AG10803 (cell line): ENCODE measurements at regions not wholly inside any gene's neighbourhood (a gene's known extent, or its start where the extent isn't known, plus 50 kb on each side); places are given as distances from the start of the nearest gene placed in this dataset.
A peak's percentile ranks its signal among the peaks of the same experiment; 100 is the strongest.
"Not testable (repeated sequence)": the region's sequence is repeated elsewhere in the genome, so short reads cannot be mapped to it uniquely, and the experiment has no call there.

Experiments used
- DNase-seq: peaks from one replicate; pipeline ENCODE4 v3.0.0; 2010; ENCODE audit warnings: low read depth
- H3K4me3 ChIP-seq: 2 replicates; pipeline ENCODE4 v1.5.1; 2011; ENCODE audit warnings: mild to moderate bottlenecking, low read length, control low read depth
- TF ChIP-seq, protein P1 (sequence below): conservative IDR thresholded peaks from 2 replicates; pipeline ENCODE4 v1.5.1; 2011; ENCODE audit warnings: mild to moderate bottlenecking, low read length, control low read depth, inconsistent platforms

- TF ChIP-seq, protein P1, sequence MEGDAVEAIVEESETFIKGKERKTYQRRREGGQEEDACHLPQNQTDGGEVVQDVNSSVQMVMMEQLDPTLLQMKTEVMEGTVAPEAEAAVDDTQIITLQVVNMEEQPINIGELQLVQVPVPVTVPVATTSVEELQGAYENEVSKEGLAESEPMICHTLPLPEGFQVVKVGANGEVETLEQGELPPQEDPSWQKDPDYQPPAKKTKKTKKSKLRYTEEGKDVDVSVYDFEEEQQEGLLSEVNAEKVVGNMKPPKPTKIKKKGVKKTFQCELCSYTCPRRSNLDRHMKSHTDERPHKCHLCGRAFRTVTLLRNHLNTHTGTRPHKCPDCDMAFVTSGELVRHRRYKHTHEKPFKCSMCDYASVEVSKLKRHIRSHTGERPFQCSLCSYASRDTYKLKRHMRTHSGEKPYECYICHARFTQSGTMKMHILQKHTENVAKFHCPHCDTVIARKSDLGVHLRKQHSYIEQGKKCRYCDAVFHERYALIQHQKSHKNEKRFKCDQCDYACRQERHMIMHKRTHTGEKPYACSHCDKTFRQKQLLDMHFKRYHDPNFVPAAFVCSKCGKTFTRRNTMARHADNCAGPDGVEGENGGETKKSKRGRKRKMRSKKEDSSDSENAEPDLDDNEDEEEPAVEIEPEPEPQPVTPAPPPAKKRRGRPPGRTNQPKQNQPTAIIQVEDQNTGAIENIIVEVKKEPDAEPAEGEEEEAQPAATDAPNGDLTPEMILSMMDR = no peak
- H3K4me3 ChIP-seq = no peak overlapping the region
- DNase-seq = no peak
These were observed 374.2 kb upstream of the F9 start for GRCh38 chrX:139156356-139156755.

DNA sequence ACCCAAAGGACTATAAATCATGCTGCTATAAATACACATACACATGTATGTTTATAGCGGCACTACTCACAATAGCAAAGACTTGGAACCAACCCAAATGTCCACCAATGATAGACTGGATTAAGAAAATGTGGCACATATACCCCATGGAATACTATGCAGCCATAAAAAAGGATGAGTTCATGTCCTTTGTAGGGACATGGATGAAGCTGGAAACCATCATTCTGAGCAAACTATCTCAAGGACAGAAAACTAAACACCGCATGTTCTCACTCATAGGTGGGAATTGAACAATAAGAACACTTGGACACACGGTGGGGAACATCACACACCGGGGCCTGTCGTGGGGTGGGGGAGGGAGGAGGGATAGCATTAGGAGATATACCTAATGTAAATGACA lies 383.9 kb upstream of the F9 start:
- not testable (repeated sequence) for H3K4me3 ChIP-seq, DNase-seq

DNA sequence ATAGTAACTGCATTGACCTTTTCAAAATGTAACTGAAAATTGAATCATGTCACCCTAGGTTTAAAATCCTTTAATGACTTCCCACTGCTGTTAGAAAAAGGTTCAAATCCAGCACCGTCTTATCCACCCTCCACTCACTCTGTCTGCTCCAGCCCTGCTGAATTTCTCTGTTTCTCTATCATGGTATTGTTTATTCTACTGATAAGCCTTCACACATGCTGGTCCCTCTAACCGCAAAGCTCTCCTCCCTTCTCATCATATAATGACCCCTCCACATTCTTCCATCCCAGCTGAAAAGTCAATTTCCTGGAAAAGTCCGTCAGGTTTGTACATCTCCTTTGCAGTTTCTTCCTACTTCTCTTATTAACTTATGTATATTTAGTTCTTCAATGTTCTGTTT lies 389.2 kb upstream of the F9 start:
- TF ChIP-seq, protein P1 = no peak

DNA sequence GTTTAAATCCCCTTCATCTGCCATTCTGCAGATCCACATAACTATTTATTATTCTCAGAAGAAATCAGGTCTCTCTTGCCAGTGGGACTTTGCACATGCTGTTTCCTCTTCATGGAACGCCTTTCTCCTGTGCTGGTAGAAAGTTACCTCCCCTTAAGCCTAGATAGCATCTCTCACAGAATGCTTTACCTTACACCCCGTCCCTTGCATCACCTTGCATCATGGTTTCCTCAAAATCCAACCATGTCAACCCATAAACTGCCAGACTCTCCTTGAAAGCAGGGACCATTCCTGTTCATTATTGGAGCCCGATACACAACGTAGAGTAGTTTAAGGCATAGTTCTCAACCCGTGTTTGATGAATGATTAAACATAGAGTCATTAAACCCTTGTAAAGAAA lies 396.2 kb upstream of the F9 start:
- TF ChIP-seq, protein P1 = no peak
- H3K4me3 ChIP-seq = no peak overlapping the region

More for the DNA sequence above, 389.2 kb upstream of the F9 start:
- no peak for DNase-seq
- no peak overlapping the region for H3K4me3 ChIP-seq

DNA sequence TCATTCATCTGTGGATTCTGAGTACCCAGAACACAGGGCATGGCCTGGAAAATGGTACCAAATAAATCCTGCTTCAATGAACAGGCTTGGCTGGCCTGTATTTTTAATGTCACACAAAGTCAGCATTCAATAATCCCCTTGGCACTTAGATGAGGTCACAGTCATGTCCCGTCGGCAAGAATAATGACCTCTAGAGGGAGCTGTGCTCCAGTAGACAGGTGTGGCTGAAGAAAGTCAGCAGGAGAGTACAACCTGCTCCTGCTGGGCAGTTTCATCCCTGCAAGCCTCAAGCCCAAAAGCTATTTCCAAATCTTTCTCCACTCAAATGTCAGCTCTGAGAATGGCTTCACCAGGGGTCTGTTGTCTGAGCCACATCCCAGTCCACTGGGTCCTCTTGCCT lies 404.0 kb upstream of the F9 start:
- H3K4me3 ChIP-seq = no peak overlapping the region
- DNase-seq = no peak
- TF ChIP-seq, protein P1 = 0 out of 2 replicates have a peak, but pooled peaks have one; percentile 3

More for the DNA sequence above, 396.2 kb upstream of the F9 start:
- no peak for DNase-seq

- TF ChIP-seq, protein P1 = no peak
- no peak for DNase-seq
- no peak overlapping the region for H3K4me3 ChIP-seq
These were observed 404.6 kb upstream of the F9 start for GRCh38 chrX:139125916-139126315.

GRCh38 chrX:139121616-139122286 lies 408.8 kb upstream of the F9 start:
- TF ChIP-seq, protein P1 = no peak
- no peak overlapping the region for H3K4me3 ChIP-seq
- DNase-seq = no peak

DNA sequence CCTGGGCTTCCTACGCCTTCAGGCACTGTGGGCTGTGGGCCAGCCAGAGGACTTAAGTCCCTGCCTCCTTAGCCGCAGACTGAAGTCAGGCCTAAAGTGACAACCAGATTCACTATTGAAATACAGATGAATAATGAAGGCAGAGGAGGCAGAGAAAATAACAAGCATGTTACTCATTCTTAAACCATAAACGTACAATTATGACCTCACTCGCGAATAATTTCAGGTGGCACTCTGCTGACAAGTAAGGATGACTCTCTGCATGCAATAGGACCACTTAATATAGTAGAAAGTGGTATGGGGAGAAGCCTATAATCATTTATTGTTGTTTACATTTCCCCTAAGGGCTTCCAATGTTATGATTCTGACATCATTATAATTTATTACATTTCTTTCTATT lies 409.2 kb upstream of the FGF13 start:
- TF ChIP-seq, protein P1 = no peak
- DNase-seq = peak; percentile 34
- no peak overlapping the region for H3K4me3 ChIP-seq
